ENCODE measurements at regions not wholly inside any gene's neighbourhood (a gene's known extent, or its start where the extent isn't known, plus 50 kb on each side); places are given as distances from the start of the nearest gene placed in this dataset.

DNA sequence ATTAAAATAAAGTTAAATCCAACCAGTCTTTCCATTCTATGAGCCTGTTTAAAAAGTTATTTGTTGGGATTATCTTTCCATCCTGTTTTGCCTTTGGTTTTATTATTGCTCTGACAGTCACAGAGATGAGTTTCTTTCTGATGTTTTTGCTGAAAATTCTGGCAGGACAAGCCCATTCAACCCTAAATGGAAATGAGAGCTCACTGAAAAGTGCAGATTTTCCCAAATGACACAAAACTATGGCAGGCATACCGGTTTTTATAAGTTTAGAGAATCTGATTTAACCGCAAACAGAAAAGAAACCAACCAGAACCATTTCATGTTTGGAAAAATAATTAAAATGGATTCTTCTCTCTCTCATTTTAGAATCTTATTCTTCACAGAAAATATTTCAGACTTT, 238.1 kb upstream of the SGO1 start:
- Mint-ChIP-seq H3K4me3 (no peak overlapping the region), H3K27me3 (peaks cover 7% of the 10 kb centered on the region), H3K36me3 (no peaks in the 10 kb centered on the region)

DNA sequence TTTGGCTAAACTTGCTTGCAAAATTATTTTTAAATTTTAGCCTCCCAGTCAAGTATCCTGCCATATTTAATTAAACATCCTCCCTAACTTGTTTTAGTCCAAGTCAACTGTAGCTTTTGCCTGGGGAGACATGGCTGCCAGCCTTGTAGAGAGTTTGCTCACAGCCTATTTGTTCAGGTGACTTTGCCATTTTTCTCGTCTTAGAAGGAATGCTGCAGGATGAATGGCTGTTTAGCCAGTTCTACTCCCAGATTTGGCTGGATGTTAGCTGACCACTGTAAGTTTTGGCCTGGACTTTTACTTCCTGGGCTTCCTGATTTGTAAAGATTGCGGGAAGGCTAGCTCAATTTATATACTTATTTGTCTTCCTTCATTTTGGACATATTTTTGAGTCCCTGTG, 236.4 kb upstream of the SGO1 start:
- H3K4me3 Mint-ChIP-seq: no peak overlapping the region
- no peak for DNase-seq (ENCODE audit: extremely low spot score, unreplicated experiment)
- H3K9me3 Mint-ChIP-seq: no peaks in the 10 kb centered on the region
- H3K27me3 Mint-ChIP-seq: peaks cover 7% of the 10 kb centered on the region
- H3K4me1 Mint-ChIP-seq (ENCODE audit: unreplicated experiment): no peaks in the 10 kb centered on the region
- no peak for TF ChIP-seq CTCF (conservative IDR thresholded peaks at IDR 0.05)
- no peak overlapping the region for H3K27ac Mint-ChIP-seq
- no peaks in the 10 kb centered on the region for H3K36me3 Mint-ChIP-seq

More for the DNA sequence above, 238.1 kb upstream of the SGO1 start:
- no peak for DNase-seq (ENCODE audit: extremely low spot score, unreplicated experiment)
- no peaks in the 10 kb centered on the region for H3K4me1 Mint-ChIP-seq (ENCODE audit: unreplicated experiment)
- no peaks in the 10 kb centered on the region for H3K9me3 Mint-ChIP-seq
- TF ChIP-seq CTCF (conservative IDR thresholded peaks at IDR 0.05): no peak
- no peak overlapping the region for H3K27ac Mint-ChIP-seq

DNA sequence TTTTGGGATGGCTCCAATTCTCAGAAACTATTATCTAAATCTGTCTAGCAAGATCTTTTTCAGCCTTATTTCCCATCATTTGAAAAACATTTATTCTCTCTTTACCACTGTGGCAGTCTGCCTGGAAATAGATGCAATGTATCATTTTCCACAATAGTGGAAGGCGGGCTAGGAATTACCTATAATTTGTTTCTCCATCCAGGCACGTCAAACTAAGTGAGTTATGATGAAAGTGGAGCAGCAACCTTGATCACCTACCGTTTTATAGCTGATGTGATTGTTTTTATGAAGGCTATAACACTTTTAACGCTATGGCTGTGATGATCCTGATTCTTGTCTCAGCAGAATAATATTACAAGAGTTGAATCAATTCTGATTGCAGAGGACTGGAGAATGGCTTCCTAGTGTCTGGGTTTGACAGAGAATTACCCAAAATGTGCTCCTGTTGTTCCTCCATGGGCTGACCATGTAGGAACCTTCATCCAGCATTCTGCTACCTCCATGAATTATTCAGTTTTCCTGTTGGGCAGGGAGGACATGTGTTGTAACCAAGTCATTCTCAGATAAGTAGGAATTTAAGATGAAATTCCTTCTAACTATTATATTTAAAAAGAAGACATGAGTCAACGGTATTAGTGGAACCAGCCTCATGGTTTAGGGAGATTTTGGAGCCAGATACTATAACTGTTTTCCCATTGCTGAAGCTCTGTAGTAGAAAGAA, 231.5 kb upstream of the SGO1 start:
- Mint-ChIP-seq H3K36me3 (no peaks in the 10 kb centered on the region), H3K4me3 (no peak overlapping the region), H3K9me3 (no peaks in the 10 kb centered on the region), H3K27me3 (peaks cover 7% of the 10 kb centered on the region), H3K27ac (no peak overlapping the region), H3K4me1 (ENCODE audit: unreplicated experiment) (no peaks in the 10 kb centered on the region)
- no peak for DNase-seq (ENCODE audit: extremely low spot score, unreplicated experiment)
- no peak for TF ChIP-seq CTCF (conservative IDR thresholded peaks at IDR 0.05)

DNA sequence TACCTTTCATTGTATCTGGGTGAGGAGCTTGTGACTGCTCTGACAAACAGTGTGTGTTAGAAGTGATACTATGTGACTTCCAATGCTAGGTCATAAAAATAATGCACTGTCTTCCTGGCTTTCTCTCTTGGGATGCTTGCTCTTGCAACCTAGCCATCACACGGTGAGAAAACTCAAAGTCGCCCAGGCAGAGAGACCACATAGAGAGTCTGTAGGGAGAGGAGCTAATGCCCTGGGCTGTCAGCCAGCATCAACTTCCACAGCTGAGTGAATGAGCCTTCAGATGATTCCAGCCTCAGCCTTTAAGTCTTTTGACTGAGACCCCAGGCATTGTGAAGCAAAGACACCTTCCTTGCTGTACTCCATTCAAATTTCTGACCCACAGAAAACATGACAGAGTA, 220.6 kb upstream of the SGO1 start:
- no peaks in the 10 kb centered on the region for H3K36me3 Mint-ChIP-seq
- H3K4me1 Mint-ChIP-seq (ENCODE audit: unreplicated experiment): peaks cover 14% of the 10 kb centered on the region
- no peak overlapping the region for H3K27ac Mint-ChIP-seq
- no peak for TF ChIP-seq CTCF (conservative IDR thresholded peaks at IDR 0.05)
- DNase-seq (ENCODE audit: extremely low spot score, unreplicated experiment): no peak
- H3K9me3 Mint-ChIP-seq: no peaks in the 10 kb centered on the region
- no peak overlapping the region for H3K4me3 Mint-ChIP-seq
- peaks cover 35% of the 10 kb centered on the region for H3K27me3 Mint-ChIP-seq

- Mint-ChIP-seq H3K27ac (peak overlapping the region; percentile 9), H3K4me1 (ENCODE audit: unreplicated experiment) (peaks cover 18% of the 10 kb centered on the region), H3K27me3 (peaks cover 32% of the 10 kb centered on the region), H3K36me3 (no peaks in the 10 kb centered on the region), H3K9me3 (no peaks in the 10 kb centered on the region), H3K4me3 (no peak overlapping the region)
- TF ChIP-seq CTCF (conservative IDR thresholded peaks at IDR 0.05): no peak
- DNase-seq (ENCODE audit: extremely low spot score, unreplicated experiment): no peak
Measured at GRCh38 chr3:20405744-20406143, 219.7 kb upstream of the SGO1 start.
